K562 (cell line): ENCODE measurements at regions not wholly inside any gene's neighbourhood (a gene's known extent, or its start where the extent isn't known, plus 50 kb on each side); places are given as distances from the start of the nearest gene placed in this dataset.
A peak's percentile ranks its signal among the peaks of the same experiment; 100 is the strongest.

Experiments used
- RAD21 ChIP-seq, 2 experiments: fragments of 250-450 bp in 1 of 2; fragments of 450-650 bp in 1 of 2; sonication (Bioruptor Pico) in 1 of 2; formaldehyde crosslinking in 1 of 2; IDR thresholded peaks in 1 of 2; conservative IDR thresholded peaks in 1 of 2; 2 replicates each; pipeline versions ENCODE4 v1.4.0 to v1.8.0; 2020 to 2022; ENCODE audit warnings: mild to moderate bottlenecking in 2 of 2, moderate library complexity in 1 of 2
- TF ChIP-seq, protein P1 (sequence below), 2 experiments: fragments of 450-650 bp; formaldehyde crosslinking in 1 of 2; IDR thresholded peaks; 2 replicates each; pipeline versions ENCODE4 v1.4.0 to v1.6.1; 2014 to 2020; ENCODE audit warnings: mild to moderate bottlenecking in 2 of 2, borderline replicate concordance in 1 of 2, low read depth in 1 of 2
- TF ChIP-seq, protein P2 (sequence below): sonication (generic); formaldehyde crosslinking; IDR thresholded peaks from 2 replicates; pipeline ENCODE4 v1.8.0; 2022; ENCODE audit warnings: missing genetic modification reagents, mild to moderate bottlenecking, moderate library complexity, borderline replicate concordance

- TF ChIP-seq, protein P1, sequence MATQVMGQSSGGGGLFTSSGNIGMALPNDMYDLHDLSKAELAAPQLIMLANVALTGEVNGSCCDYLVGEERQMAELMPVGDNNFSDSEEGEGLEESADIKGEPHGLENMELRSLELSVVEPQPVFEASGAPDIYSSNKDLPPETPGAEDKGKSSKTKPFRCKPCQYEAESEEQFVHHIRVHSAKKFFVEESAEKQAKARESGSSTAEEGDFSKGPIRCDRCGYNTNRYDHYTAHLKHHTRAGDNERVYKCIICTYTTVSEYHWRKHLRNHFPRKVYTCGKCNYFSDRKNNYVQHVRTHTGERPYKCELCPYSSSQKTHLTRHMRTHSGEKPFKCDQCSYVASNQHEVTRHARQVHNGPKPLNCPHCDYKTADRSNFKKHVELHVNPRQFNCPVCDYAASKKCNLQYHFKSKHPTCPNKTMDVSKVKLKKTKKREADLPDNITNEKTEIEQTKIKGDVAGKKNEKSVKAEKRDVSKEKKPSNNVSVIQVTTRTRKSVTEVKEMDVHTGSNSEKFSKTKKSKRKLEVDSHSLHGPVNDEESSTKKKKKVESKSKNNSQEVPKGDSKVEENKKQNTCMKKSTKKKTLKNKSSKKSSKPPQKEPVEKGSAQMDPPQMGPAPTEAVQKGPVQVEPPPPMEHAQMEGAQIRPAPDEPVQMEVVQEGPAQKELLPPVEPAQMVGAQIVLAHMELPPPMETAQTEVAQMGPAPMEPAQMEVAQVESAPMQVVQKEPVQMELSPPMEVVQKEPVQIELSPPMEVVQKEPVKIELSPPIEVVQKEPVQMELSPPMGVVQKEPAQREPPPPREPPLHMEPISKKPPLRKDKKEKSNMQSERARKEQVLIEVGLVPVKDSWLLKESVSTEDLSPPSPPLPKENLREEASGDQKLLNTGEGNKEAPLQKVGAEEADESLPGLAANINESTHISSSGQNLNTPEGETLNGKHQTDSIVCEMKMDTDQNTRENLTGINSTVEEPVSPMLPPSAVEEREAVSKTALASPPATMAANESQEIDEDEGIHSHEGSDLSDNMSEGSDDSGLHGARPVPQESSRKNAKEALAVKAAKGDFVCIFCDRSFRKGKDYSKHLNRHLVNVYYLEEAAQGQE (IDR thresholded peaks at IDR 0.05; ENCODE audit: borderline replicate concordance) = peak; percentile 78
- TF ChIP-seq, protein P1 (CRISPR knock-in tag; IDR thresholded peaks at IDR 0.05; ENCODE audit: low read depth) = no peak
- TF ChIP-seq RAD21 (CRISPR knock-in tag; conservative IDR thresholded peaks at IDR 0.05 in 1 of 2, IDR thresholded peaks at IDR 0.05 in 1 of 2) = peak; percentile 58 to 89
- TF ChIP-seq, protein P2, sequence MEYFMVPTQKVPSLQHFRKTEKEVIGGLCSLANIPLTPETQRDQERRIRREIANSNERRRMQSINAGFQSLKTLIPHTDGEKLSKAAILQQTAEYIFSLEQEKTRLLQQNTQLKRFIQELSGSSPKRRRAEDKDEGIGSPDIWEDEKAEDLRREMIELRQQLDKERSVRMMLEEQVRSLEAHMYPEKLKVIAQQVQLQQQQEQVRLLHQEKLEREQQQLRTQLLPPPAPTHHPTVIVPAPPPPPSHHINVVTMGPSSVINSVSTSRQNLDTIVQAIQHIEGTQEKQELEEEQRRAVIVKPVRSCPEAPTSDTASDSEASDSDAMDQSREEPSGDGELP (CRISPR knock-in tag) = peak; percentile 31; the same call in 1 of the 2 replicates
These were observed 188.7 kb upstream of the LINGO1 start (continued) for GRCh38 chr15:77821188-77821958.
